NCI-H2107 treated with DMSO at 0.1 percent for 48 hours (cell line): ENCODE measurements at regions not wholly inside any gene's neighbourhood (a gene's known extent, or its start where the extent isn't known, plus 50 kb on each side); places are given as distances from the start of the nearest gene placed in this dataset.

Source experiments
- DNase-seq: peaks from one replicate; lab custom pipeline; 2025; ENCODE audit not compliant: unreplicated experiment; lab: John Stamatoyannopoulos, UW

- no peak for DNase-seq
These were observed 157.4 kb upstream of the KCTD1 start for GRCh38 chr18:26705757-26706156.

DNA sequence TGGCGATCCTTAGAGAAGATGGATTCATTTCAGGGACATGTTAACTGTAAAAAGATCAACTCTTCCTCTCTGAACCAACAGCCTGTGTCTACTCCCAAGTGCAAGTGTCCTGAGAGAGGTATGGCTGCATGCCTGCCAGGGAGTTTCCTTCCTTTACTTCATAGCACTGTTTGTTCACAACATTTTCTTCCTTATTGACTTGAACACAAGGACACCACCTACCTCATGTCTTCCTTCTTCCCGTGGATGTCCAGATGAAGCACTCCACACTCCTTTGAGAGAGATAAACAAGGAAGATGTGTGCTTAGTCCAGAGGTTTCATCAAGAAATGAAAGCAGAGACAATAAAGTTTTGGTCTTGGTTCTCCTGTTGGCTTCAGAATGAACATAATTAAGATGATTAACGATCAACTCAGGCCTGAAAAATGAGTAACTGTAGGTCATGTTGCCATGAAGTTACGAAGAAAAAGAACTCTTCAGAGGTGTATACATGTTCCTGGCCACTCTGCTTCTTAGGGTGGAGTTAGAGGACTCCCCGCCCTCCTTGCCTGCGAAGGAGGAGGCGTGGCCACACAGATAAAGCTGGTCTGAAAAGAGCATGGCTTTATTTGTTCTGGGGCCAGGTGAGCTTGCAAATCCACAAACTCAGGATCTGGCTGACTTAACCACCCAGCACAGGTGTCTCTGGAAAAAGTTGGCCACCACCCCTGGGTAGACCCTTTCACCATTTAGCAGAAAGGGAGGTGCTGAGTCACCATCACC lies 155.0 kb upstream of the KCTD1 start:
- no peak for DNase-seq

- DNase-seq: no peak
These were observed 153.7 kb upstream of the KCTD1 start for GRCh38 chr18:26702086-26702485.

- no peak for DNase-seq
These were observed 152.4 kb upstream of the KCTD1 start for GRCh38 chr18:26700728-26701127.

DNA sequence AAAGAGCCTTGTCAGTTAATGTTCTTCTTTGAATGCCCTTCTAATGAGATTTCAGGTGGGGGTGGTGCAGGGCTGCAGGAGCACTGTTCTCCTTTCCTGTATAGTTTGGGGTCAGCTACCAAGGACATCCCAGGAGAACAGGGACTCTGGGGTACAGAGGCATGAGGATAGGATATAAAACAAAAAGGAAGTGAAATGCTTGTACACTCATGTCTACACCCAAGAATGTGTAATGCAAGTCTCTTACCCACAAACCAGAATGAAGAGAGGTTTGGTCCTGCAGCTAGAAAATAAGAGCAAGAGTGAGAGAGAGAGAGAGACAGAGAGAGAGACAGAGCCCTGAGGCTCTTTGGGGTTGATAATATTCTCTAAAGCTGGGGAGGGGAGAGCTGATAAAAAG lies 151.8 kb upstream of the KCTD1 start:
- DNase-seq: no peak

- DNase-seq: no peak
These were observed 149.0 kb upstream of the KCTD1 start for GRCh38 chr18:26697186-26697884.

DNA sequence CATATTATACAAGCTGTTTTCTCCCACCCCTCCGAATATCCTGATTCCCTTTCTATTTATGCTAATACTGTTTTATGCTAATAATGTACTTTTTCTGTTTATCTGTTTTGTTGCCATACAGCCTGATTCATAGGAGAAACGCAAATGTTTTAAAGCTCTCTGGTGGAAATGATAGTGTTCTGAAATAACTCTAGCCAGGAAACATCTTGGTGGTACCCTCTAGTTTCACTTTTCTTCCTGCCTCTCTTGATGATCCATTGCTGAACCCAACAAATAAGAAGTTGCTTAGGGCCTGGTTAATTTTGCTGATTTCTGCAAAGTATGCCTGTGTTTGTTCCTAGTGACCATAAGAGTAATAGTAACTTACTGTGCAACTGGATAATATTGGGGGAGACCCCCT lies 148.4 kb upstream of the KCTD1 start:
- DNase-seq: no peak

DNA sequence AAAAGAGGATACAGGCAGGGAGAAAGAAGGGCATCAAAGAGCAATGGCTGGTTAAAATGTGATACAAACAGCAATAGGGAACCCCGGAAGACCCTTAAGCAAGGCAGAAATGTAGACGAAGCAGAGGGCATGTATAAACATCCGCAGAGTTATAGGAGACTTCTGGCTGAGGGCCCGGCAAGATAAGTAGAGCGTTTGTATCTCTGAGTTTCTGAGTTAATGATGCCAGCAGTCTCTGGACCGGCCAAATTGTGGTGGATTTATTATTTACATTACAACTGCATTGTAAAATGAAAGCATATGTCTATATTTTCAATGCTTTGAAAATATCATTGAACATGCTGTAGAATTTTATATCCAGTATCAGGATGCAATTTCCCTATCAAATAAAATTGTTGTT lies 148.0 kb upstream of the KCTD1 start:
- no peak for DNase-seq

GRCh38 chr18:26689226-26689879 lies 141.0 kb upstream of the KCTD1 start:
- no peak for DNase-seq

- DNase-seq: no peak
These were observed 138.2 kb upstream of the KCTD1 start for GRCh38 chr18:26686532-26686931.

GRCh38 chr18:26685438-26686157 lies 137.2 kb upstream of the KCTD1 start:
- no peak for DNase-seq

GRCh38 chr18:26677957-26678356 lies 129.6 kb upstream of the KCTD1 start:
- DNase-seq: no peak

DNA sequence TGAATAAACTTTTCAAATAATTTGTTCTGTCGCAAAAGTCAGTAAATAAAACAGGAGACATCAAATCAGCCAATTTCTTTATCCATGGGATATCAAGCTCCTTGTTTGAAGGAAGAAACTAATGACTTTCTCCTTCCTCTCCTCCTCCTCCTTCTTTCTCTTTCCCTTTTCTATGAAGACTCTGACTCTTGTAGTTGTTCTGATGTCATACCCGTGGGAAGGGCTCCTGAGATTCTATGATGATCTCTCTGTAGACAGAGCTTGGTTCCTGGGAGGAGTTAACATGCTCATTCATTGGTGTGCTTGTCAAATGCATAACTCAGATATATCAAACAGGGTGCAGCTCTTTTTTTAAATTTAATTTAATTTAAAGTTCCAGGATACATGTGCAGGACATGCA lies 118.7 kb upstream of the KCTD1 start:
- no peak for DNase-seq

DNA sequence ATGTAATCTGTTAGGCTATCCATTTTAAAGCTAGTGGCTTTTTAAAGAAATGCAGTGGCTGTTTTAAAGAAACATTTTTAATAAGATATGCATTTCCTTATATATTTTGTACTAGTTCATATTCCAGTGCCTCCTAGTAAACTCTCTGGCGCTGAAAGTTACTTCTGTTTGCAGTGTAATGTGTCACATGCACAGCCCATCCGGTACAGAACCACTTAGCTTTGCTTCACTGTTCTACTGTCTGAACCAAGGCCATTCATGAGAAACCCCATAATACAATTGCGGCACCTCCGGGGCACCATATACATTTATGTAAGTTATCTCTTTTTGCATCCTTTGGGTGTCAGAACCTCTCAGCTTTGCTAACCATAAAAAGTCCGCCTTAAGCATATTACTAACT lies 114.6 kb upstream of the KCTD1 start:
- no peak for DNase-seq

DNA sequence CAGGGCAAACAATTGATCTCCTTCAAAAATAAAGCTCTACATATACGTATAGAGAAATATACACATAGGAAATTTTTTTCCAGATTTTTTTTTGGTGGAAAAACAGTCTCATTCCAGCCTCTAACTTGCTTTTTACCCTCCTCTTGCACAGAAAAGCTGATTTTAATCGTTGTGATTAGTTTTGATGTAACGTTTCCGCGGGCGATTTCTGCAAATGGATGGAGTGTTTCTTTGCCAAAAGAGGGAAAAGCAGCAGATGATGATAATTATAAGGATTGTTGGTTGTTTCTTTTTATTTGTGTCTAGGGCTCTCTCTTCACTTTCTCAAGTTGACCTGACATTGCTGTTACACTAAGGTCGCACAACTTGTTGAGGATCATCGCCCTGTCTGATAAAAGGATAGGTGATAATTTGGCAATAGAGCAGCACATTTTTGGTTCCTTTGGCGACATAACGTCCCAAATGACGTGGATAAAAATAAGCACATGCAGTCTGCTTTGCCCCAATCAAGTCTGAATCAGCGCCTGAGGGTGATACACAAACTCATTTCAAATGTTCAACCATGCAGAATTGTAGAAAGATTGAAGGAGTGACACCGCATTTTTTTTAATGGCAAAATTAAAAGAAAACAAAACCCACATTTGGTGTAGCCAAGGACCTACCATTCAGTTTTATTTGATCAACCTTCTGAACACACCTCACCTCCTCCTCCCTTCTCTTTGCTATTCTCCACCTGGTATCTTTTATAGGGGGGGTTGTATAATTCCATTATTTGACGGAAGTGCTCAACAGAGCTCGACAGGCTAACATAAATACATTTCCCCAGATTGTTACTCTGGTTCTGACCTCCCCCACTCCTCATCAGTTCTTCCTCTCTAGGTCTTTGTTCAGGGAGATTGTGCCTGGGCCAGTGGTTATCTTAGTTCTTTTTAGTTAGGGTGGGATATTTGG lies 109.6 kb upstream of the KCTD1 start:
- DNase-seq: no peak

DNA sequence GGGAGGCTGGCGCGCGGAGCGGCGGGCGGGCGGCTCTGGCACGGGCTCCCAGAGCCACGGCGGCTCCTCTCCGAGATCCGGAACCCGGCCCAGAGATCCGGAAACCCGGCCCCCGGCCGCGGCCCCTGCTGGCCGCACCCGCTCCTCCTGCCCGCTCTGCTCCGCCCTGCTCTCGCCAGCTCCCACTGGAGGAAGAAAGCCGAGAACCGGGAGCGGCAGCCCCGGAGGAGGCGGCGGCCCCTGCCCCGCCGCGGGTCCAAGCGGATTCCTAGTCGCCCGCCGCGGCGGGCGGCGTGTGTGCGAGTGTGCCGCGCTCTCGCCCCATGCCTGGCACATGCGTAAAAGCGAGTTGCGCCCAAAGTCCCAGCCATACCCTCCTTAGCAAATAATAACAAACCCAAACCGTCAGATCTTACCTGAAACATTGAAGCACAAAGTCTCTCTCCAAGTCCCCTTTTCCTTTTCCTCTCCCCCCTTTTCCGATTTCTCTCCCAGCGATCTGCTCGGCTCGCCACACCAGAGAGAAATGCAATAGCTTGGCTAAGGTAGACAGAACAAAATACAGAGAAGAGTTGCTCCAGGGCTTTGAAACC lies 108.7 kb upstream of the KCTD1 start:
- DNase-seq: no peak

GRCh38 chr18:26656431-26656943 lies 108.1 kb upstream of the KCTD1 start:
- DNase-seq: no peak

GRCh38 chr18:26655525-26656430 lies 107.4 kb upstream of the KCTD1 start:
- DNase-seq: no peak
